22Rv1 (cell line): ENCODE measurements at regions not wholly inside any gene's neighbourhood (a gene's known extent, or its start where the extent isn't known, plus 50 kb on each side); places are given as distances from the start of the nearest gene placed in this dataset.

Experiments used
- H3K27ac ChIP-seq: fragments of 450-650 bp; 2 replicates; pipeline ENCODE4 v1.5.1; 2017
- CTCF ChIP-seq: fragments of 450-650 bp; IDR thresholded peaks from 2 replicates; pipeline ENCODE4 v1.5.1; 2017; ENCODE audit warnings: mild to moderate bottlenecking
- ZFX ChIP-seq: fragments of 450-650 bp; IDR thresholded peaks from 2 replicates; pipeline ENCODE4 v1.6.1; 2017; ENCODE audit warnings: antibody characterized with exemption, borderline replicate concordance

- no peak for TF ChIP-seq ZFX
- TF ChIP-seq CTCF = no peak
- H3K27ac ChIP-seq = no peak overlapping the region
Measured at GRCh38 chr3:81980596-81981494, 219.4 kb upstream of the GBE1 start.

- no peak overlapping the region for H3K27ac ChIP-seq
- TF ChIP-seq ZFX = no peak
Measured at GRCh38 chr3:81974751-81975150, 213.3 kb upstream of the GBE1 start.

GRCh38 chr3:81968658-81969057, 207.2 kb upstream of the GBE1 start:
- TF ChIP-seq CTCF (no peak), ZFX (no peak)
- no peak overlapping the region for H3K27ac ChIP-seq

- no peak for TF ChIP-seq ZFX
- TF ChIP-seq CTCF = no peak
Measured at GRCh38 chr3:81967393-81967792, 205.9 kb upstream of the GBE1 start.

GRCh38 chr3:81965696-81966095, 204.3 kb upstream of the GBE1 start:
- H3K27ac ChIP-seq = no peak overlapping the region
- no peak for TF ChIP-seq ZFX
- no peak for TF ChIP-seq CTCF

More at GRCh38 chr3:81967393-81967792, 205.9 kb upstream of the GBE1 start:
- no peak overlapping the region for H3K27ac ChIP-seq

GRCh38 chr3:81962396-81962795, 201.0 kb upstream of the GBE1 start:
- no peak overlapping the region for H3K27ac ChIP-seq
- TF ChIP-seq ZFX (no peak), CTCF (no peak)

GRCh38 chr3:81958972-81959640, 197.7 kb upstream of the GBE1 start:
- no peak for TF ChIP-seq ZFX
- TF ChIP-seq CTCF = no peak
- no peak overlapping the region for H3K27ac ChIP-seq
